ENCODE measurements at regions not wholly inside any gene's neighbourhood (a gene's known extent, or its start where the extent isn't known, plus 50 kb on each side); places are given as distances from the start of the nearest gene placed in this dataset.

DNA sequence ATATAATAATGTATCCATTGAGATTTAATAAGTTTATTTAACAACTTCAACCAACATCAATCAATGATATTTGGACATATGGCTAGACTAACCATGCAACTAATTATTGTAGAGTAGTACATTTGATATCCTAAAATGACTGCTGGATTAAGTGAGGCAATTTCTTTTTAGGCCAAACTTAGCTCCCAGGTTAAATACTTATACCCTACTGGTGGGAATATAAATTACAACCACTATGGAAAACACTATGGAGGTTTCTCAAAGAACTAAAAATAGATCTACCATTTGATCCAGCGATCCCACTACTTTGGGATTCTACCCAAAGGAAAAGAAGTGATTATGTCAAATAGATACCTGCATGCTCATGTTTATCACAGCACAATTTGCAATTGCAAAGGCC, 345.8 kb downstream of the RBM26 start:
- H3K4me3 ChIP-seq: no peak overlapping the region

DNA sequence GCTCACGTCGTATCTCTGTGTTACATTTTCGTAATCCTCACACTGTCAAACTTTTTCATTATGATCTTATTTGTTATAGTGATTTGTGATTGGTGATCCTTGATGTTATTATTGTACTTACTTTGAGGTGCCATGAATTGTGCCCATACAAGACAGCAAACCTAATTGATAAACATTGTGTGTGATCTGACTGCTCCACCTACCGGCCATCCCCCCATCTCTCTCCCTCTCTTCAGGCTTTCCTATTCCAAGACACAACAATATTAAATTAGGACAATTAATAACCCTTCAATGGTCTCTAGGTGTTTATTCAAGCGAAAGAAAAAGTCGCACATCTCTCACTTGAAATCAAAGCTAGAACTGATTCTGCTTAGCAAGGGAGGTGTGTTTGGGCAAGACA, 349.3 kb downstream of the RBM26 start:
- H3K36me3 ChIP-seq: no peaks in the 10 kb centered on the region
- H3K4me3 ChIP-seq: no peak overlapping the region
- intact Hi-C loops (cut with DNase I): no loop called here
- WGBS: 83% methylated on average over 6 of the region's 6 CpGs
- H3K27me3 ChIP-seq (replicated peaks; ENCODE audit: insufficient read depth): no peaks in the 10 kb centered on the region
- no peaks in the 10 kb centered on the region for H3K4me1 ChIP-seq (replicated peaks)
- TF ChIP-seq POLR2AphosphoS5 (IDR thresholded peaks at IDR 0.05) (no peak), POLR2A (IDR thresholded peaks at IDR 0.05) (no peak)
- TF ChIP-seq, protein P1, sequence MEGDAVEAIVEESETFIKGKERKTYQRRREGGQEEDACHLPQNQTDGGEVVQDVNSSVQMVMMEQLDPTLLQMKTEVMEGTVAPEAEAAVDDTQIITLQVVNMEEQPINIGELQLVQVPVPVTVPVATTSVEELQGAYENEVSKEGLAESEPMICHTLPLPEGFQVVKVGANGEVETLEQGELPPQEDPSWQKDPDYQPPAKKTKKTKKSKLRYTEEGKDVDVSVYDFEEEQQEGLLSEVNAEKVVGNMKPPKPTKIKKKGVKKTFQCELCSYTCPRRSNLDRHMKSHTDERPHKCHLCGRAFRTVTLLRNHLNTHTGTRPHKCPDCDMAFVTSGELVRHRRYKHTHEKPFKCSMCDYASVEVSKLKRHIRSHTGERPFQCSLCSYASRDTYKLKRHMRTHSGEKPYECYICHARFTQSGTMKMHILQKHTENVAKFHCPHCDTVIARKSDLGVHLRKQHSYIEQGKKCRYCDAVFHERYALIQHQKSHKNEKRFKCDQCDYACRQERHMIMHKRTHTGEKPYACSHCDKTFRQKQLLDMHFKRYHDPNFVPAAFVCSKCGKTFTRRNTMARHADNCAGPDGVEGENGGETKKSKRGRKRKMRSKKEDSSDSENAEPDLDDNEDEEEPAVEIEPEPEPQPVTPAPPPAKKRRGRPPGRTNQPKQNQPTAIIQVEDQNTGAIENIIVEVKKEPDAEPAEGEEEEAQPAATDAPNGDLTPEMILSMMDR (IDR thresholded peaks at IDR 0.05): no peak
- no peaks in the 10 kb centered on the region for H3K9me3 ChIP-seq
- H3K27ac ChIP-seq: no peak overlapping the region
- no peak for DNase-seq (ENCODE audit: low spot score)

More for the DNA sequence above, 345.8 kb downstream of the RBM26 start:
- DNase-seq (ENCODE audit: low spot score): no peak
- 93% methylated on average over 1 of the region's 1 CpG for WGBS
- no peaks in the 10 kb centered on the region for H3K9me3 ChIP-seq
- TF ChIP-seq, protein P1 (IDR thresholded peaks at IDR 0.05): no peak
- H3K4me1 ChIP-seq (replicated peaks): no peaks in the 10 kb centered on the region
- intact Hi-C loops (cut with DNase I): no loop called here
- no peak overlapping the region for H3K27ac ChIP-seq
- no peaks in the 10 kb centered on the region for H3K36me3 ChIP-seq
- no peaks in the 10 kb centered on the region for H3K27me3 ChIP-seq (replicated peaks; ENCODE audit: insufficient read depth)

DNA sequence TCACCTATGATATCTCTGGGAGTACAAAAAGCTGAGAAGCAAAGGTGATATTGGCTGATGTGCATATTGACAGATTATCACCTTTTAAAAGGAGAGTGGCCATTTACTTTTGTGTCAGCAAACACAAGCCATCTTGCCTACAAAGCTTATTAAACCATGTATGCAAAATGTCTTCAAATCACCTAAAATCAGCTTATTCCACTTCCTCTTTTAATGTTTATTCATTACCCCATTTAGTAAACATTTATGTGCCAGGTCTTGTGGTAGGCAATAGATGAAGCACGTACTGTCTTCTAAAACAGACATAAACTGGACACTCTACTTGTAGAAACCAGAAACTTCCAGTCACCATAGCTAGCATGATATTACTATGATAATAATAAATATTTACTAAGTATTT, 354.6 kb downstream of the RBM26 start:
- H3K27ac ChIP-seq: no peak overlapping the region
- no peaks in the 10 kb centered on the region for H3K36me3 ChIP-seq
- 44% methylated on average over 1 of the region's 1 CpG for WGBS
- no peak overlapping the region for H3K4me3 ChIP-seq
- no peaks in the 10 kb centered on the region for H3K27me3 ChIP-seq (replicated peaks; ENCODE audit: insufficient read depth)
- intact Hi-C loops (cut with DNase I): no loop called here
- H3K9me3 ChIP-seq: no peaks in the 10 kb centered on the region
- H3K4me1 ChIP-seq (replicated peaks): no peaks in the 10 kb centered on the region
- TF ChIP-seq POLR2AphosphoS5 (IDR thresholded peaks at IDR 0.05) (no peak), POLR2A (IDR thresholded peaks at IDR 0.05) (no peak)
- TF ChIP-seq, protein P1 (IDR thresholded peaks at IDR 0.05): no peak
- DNase-seq (ENCODE audit: low spot score): no peak

DNA sequence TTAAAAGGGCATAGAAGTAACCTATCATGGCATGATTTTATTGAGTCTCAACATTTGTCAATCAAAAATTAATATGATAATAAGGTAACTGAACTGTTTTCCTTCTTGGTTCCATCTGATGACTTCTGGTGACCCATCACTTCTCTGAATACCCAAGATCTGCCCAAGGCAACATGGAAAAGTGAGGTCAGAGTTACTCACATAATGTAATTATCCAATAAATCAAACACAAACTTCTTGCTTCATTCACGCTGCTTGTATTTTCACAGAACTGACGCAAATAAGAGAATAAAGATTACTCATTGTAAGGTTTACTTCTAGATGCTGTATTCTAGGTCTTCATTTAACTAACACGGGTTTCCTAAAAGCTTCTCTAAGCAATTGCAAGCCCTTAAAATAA, 361.6 kb downstream of the RBM26 start:
- intact Hi-C loops (cut with DNase I): no loop called here
- H3K27ac ChIP-seq: no peak overlapping the region
- TF ChIP-seq, protein P1 (IDR thresholded peaks at IDR 0.05): no peak
- no peak for TF ChIP-seq POLR2A (IDR thresholded peaks at IDR 0.05)
- TF ChIP-seq POLR2AphosphoS5 (IDR thresholded peaks at IDR 0.05): no peak
- H3K4me3 ChIP-seq: no peak overlapping the region
- 74% methylated on average over 3 of the region's 3 CpGs for WGBS
- H3K36me3 ChIP-seq: no peaks in the 10 kb centered on the region
- no peaks in the 10 kb centered on the region for H3K9me3 ChIP-seq
- H3K27me3 ChIP-seq (replicated peaks; ENCODE audit: insufficient read depth): no peaks in the 10 kb centered on the region
- no peak for DNase-seq (ENCODE audit: low spot score)
- no peaks in the 10 kb centered on the region for H3K4me1 ChIP-seq (replicated peaks)

DNA sequence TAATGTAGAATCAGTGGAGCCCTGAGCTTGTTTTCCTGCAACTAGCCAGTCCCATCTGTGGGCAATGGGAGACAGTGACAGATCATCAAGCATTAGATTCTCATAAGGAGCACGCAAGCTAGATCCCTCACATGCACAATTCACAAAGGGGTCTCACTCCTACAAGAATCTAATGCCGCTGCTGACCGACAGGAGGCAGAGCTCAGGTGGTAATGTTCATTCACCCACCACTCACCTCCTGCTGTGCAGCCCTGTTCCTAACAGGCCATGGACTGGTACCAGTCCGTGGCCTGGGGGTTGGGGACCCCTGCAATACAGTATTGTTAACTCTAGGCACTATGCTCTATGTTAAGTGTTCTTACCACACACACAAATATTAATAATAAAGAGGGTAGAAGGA, 362.8 kb downstream of the RBM26 start:
- no peak overlapping the region for H3K4me3 ChIP-seq
- H3K9me3 ChIP-seq: no peaks in the 10 kb centered on the region
- no peak overlapping the region for H3K27ac ChIP-seq
- no peak for DNase-seq (ENCODE audit: low spot score)
- no peak for TF ChIP-seq POLR2AphosphoS5 (IDR thresholded peaks at IDR 0.05)
- H3K4me1 ChIP-seq (replicated peaks): no peaks in the 10 kb centered on the region
- intact Hi-C loops (cut with DNase I): no loop called here
- WGBS: 80% methylated on average over 4 of the region's 4 CpGs
- no peaks in the 10 kb centered on the region for H3K36me3 ChIP-seq
- H3K27me3 ChIP-seq (replicated peaks; ENCODE audit: insufficient read depth): no peaks in the 10 kb centered on the region

All from prostate gland (tissue), 2 donors.